ENCODE measurements at regions not wholly inside any gene's neighbourhood (a gene's known extent, or its start where the extent isn't known, plus 50 kb on each side); places are given as distances from the start of the nearest gene placed in this dataset.

DNA sequence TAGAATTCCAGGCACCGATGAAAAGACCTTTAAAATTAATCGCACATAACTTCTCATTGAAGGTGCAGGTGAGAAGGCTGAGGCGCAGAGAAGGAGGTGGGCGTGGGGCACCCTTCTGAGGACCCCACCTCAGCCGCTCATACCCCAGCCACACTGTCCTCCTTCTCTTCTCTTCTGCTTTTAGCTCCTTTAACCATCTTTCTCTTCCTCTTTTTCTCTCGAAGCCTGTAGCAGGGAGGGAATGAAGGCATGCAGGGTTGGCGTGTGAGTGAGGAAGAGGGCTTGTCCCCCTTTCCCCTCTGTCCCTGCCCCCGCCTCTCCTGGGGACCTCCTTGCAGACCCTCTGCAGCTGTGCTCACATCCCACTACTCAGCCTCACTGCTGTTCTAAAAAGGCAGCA is 57.8 kb upstream of the CACNA1E start:
- Histone ChIP-seq H3K36me3 (replicated peaks in 1 of 2; ENCODE audit: control insufficient read depth in 1 of 2, insufficient read depth in 2 of 2, low read length in 2 of 2) (no peaks in the 10 kb centered on the region), H3K27ac (ENCODE audit: extremely low read length, insufficient read depth, low read length) (no peak overlapping the region), H3K9me3 (ENCODE audit: low read length) (no peaks in the 10 kb centered on the region), H3K4me2 (ENCODE audit: low read depth, low read length) (no peak overlapping the region), H4K20me1 (ENCODE audit: insufficient read depth, low read length) (no peaks in the 10 kb centered on the region), H3K9ac (ENCODE audit: insufficient read depth, low read depth, low read length) (no peak overlapping the region), H3K4me1 (ENCODE audit: insufficient read depth, low read length) (no peaks in the 10 kb centered on the region), H3K79me2 (ENCODE audit: insufficient read depth, low read length) (no peaks in the 10 kb centered on the region), H3K27me3 (ENCODE audit: control insufficient read depth in 1 of 2, insufficient read depth in 2 of 2, low read length in 2 of 2) (no peaks in the 10 kb centered on the region), H2AFZ (ENCODE audit: low read length) (no peak overlapping the region), H3K4me3 (replicated peaks in 1 of 3; ENCODE audit: insufficient read depth in 1 of 3, low read depth in 2 of 3, low read length in 3 of 3) (no peak overlapping the region)
- ChIA-PET CTCF (ENCODE audit: low intra/inter-chr PET ratio, low total read pairs) (interaction anchor here (1.1 to 3.2 kb wide), 2 partner anchors 194 to 235 kb away, joined by 4 to 74 read pairs; no protein-coding TSS in a partner anchor), POLR2A (no interaction called here)
- intact Hi-C loops (cut with micrococcal nuclease; ENCODE audit: unreplicated experiment): no loop called here
- DNase-seq (ENCODE audit: low spot score) (no peak), ATAC-seq (no peak), FAIRE-seq (no peak)
- no peak for TF ChIP-seq ZNF160 (CRISPR knock-in tag; IDR thresholded peaks at IDR 0.05)
- no peak for TF ChIP-seq ZNF232 (CRISPR knock-in tag; IDR thresholded peaks at IDR 0.05; ENCODE audit: borderline replicate concordance)
- no peak for TF ChIP-seq GATAD2A (CRISPR knock-in tag; IDR thresholded peaks at IDR 0.05)
- TF ChIP-seq, protein P1, sequence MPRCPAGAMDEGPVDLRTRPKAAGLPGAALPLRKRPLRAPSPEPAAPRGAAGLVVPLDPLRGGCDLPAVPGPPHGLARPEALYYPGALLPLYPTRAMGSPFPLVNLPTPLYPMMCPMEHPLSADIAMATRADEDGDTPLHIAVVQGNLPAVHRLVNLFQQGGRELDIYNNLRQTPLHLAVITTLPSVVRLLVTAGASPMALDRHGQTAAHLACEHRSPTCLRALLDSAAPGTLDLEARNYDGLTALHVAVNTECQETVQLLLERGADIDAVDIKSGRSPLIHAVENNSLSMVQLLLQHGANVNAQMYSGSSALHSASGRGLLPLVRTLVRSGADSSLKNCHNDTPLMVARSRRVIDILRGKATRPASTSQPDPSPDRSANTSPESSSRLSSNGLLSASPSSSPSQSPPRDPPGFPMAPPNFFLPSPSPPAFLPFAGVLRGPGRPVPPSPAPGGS (CRISPR knock-in tag; IDR thresholded peaks at IDR 0.05): no peak
- no peak for TF ChIP-seq WIZ (CRISPR knock-in tag; IDR thresholded peaks at IDR 0.05)
- no peak for TF ChIP-seq MXD4 (CRISPR knock-in tag; IDR thresholded peaks at IDR 0.05)
- no peak for TF ChIP-seq SRY (CRISPR knock-in tag; IDR thresholded peaks at IDR 0.05)
- no peak for TF ChIP-seq NAIF1 (CRISPR knock-in tag; IDR thresholded peaks at IDR 0.05; ENCODE audit: borderline replicate concordance)
- TF ChIP-seq ZNF235 (CRISPR knock-in tag; IDR thresholded peaks at IDR 0.05; ENCODE audit: borderline replicate concordance): no peak
- no peak for TF ChIP-seq NFIB (CRISPR knock-in tag; IDR thresholded peaks at IDR 0.05; ENCODE audit: borderline replicate concordance)
- TF ChIP-seq, protein P2, sequence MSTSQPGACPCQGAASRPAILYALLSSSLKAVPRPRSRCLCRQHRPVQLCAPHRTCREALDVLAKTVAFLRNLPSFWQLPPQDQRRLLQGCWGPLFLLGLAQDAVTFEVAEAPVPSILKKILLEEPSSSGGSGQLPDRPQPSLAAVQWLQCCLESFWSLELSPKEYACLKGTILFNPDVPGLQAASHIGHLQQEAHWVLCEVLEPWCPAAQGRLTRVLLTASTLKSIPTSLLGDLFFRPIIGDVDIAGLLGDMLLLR (CRISPR knock-in tag; IDR thresholded peaks at IDR 0.05): no peak
- TF ChIP-seq, protein P3, sequence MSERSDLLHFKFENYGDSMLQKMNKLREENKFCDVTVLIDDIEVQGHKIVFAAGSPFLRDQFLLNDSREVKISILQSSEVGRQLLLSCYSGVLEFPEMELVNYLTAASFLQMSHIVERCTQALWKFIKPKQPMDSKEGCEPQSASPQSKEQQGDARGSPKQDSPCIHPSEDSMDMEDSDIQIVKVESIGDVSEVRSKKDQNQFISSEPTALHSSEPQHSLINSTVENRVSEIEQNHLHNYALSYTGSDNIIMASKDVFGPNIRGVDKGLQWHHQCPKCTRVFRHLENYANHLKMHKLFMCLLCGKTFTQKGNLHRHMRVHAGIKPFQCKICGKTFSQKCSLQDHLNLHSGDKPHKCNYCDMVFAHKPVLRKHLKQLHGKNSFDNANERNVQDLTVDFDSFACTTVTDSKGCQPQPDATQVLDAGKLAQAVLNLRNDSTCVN (CRISPR knock-in tag; IDR thresholded peaks at IDR 0.05; ENCODE audit: borderline replicate concordance): no peak
- TF ChIP-seq, protein P4, sequence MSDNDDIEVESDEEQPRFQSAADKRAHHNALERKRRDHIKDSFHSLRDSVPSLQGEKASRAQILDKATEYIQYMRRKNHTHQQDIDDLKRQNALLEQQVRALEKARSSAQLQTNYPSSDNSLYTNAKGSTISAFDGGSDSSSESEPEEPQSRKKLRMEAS (IDR thresholded peaks at IDR 0.05): no peak
- no peak for TF ChIP-seq FOXO1 (CRISPR knock-in tag; IDR thresholded peaks at IDR 0.05)
- TF ChIP-seq SIX4 (CRISPR knock-in tag; IDR thresholded peaks at IDR 0.05): no peak
- no peak for TF ChIP-seq RAD21 (CRISPR knock-in tag; IDR thresholded peaks at IDR 0.05)
- TF ChIP-seq ZNF598 (CRISPR knock-in tag; IDR thresholded peaks at IDR 0.05; ENCODE audit: borderline replicate concordance): no peak
- 18% methylated on average over 8 of the region's 8 CpGs for WGBS (ENCODE audit: low lambda C conversion rate)
- in situ Hi-C loops (cut with HindIII; ENCODE audit: extremely low pct_ligation_motif_present, low pct_unique_long_range_greater_than_20kb): no loop called here
- BruUV-seq (replicated peaks): no TSS peak
